Endothelial cell of umbilical vein (primary cell): ENCODE measurements at regions not wholly inside any gene's neighbourhood (a gene's known extent, or its start where the extent isn't known, plus 50 kb on each side); places are given as distances from the start of the nearest gene placed in this dataset.

Experiments used
- BruUV-seq: library from RNA; stranded (reverse); fragments of 400-500 nt; replicated peaks from 2 replicates; lab custom pipeline; 2021; lab: Mats Ljungman, UMichigan
- CTCF ChIA-PET: fragments of 300-600, 350-600 bp; sonication (Branson Sonifier 250); formaldehyde crosslinking; loops from one replicate; lab custom pipeline; 2021; ENCODE audit warnings: antibody characterized with exemption, inconsistent platforms; lab: Charles Lee
- POLR2A ChIA-PET: fragments of 300-600, 350-600 bp; sonication (Branson Sonifier 250); formaldehyde crosslinking; loops from one replicate; lab custom pipeline; 2021; ENCODE audit warnings: antibody characterized with exemption, inconsistent platforms; lab: Charles Lee
- DNase-seq: peaks from one replicate; pipeline ENCODE4 v3.0.0-alpha.2; 2011; ENCODE audit warnings: low read depth, low spot score
- FAIRE-seq: peaks from 2 replicates; lab custom pipeline; 2011; peaks lifted over from hg19 to GRCh38; lab: Jason Lieb, UNC
- H2AFZ ChIP-seq: 2 replicates; pipeline ENCODE4 v1.6.0; 2012; ENCODE audit warnings: low read depth, low read length, control low read depth, inconsistent platforms
- H3K27ac ChIP-seq: 2 replicates; pipeline ENCODE4 v1.5.1; 2011; ENCODE audit warnings: low read depth, mild to moderate bottlenecking, control low read depth, low read length, moderate library complexity; ENCODE audit not compliant: insufficient read depth
- H3K27me3 ChIP-seq, 2 experiments: 2 replicates each; pipeline versions ENCODE4 v1.6.0 to v1.6.1; 2011; ENCODE audit warnings: low read length in 2 of 2, mixed read lengths in 1 of 2; ENCODE audit not compliant: control insufficient read depth in 2 of 2, insufficient read depth in 2 of 2
- H3K36me3 ChIP-seq, 2 experiments: 2 replicates in 1 of 2; 3 replicates in 1 of 2; pipeline ENCODE4 v1.5.1; 2011; ENCODE audit warnings: low read length in 2 of 2, mild to moderate bottlenecking in 1 of 2, moderate library complexity in 1 of 2; ENCODE audit not compliant: control insufficient read depth in 2 of 2, insufficient read depth in 2 of 2; ENCODE audit errors: extremely low read depth in 1 of 2
- H3K4me1 ChIP-seq: 3 replicates; pipeline ENCODE4 v1.5.1; 2011; ENCODE audit warnings: mild to moderate bottlenecking, low read length; ENCODE audit not compliant: control insufficient read depth, insufficient read depth; ENCODE audit errors: extremely low read depth
- H3K4me2 ChIP-seq: 2 replicates; pipeline ENCODE4 v1.6.1; 2011; ENCODE audit warnings: low read length, control low read depth, mixed read lengths; ENCODE audit not compliant: insufficient read depth
- H3K4me3 ChIP-seq, 3 experiments: fragments of 200-600 bp in 1 of 3; sonication (generic), shearing (Covaris generic) in 1 of 3; replicated peaks in 1 of 3; 2 replicates each; pipeline ENCODE4 v1.5.1; 2011 to 2016; ENCODE audit warnings: control low read depth in 3 of 3, low read length in 3 of 3, mild to moderate bottlenecking in 2 of 3, inconsistent platforms in 1 of 3, low read depth in 1 of 3, moderate library complexity in 1 of 3; ENCODE audit not compliant: insufficient read depth in 1 of 3
- H3K79me2 ChIP-seq: 2 replicates; pipeline ENCODE4 v1.6.0; 2012; ENCODE audit warnings: low read length, inconsistent platforms; ENCODE audit not compliant: control insufficient read depth, insufficient read depth
- H3K9ac ChIP-seq: replicated peaks from 2 replicates; pipeline ENCODE3; 2011; ENCODE audit warnings: low read length, control low read depth; ENCODE audit not compliant: insufficient read depth; ENCODE audit errors: extremely low read depth
- H3K9me1 ChIP-seq: replicated peaks from 3 replicates; pipeline ENCODE4 v1.6.0; 2011; ENCODE audit warnings: mild to moderate bottlenecking, low read length; ENCODE audit not compliant: control insufficient read depth, insufficient read depth; ENCODE audit errors: extremely low read depth
- H3K9me3 ChIP-seq: replicated peaks from 2 replicates; pipeline ENCODE4 v1.5.1; 2012; ENCODE audit warnings: low read length, inconsistent platforms; ENCODE audit not compliant: control insufficient read depth, insufficient read depth
- H4K20me1 ChIP-seq: replicated peaks from 2 replicates; pipeline ENCODE3; 2011; ENCODE audit warnings: mild to moderate bottlenecking, low read length; ENCODE audit not compliant: control insufficient read depth, insufficient read depth; ENCODE audit errors: extremely low read depth
- EZH2 ChIP-seq: IDR thresholded peaks from 2 replicates; pipeline ENCODE4 v1.6.1; 2012; ENCODE audit warnings: borderline replicate concordance, low read depth, mild to moderate bottlenecking, moderate library complexity, low read length, inconsistent platforms; ENCODE audit not compliant: severe bottlenecking
- FOS ChIP-seq: IDR thresholded peaks from 2 replicates; pipeline ENCODE4 v1.6.1; 2011; ENCODE audit warnings: mild to moderate bottlenecking, low read length, moderate library complexity, borderline replicate concordance; ENCODE audit not compliant: insufficient read depth
- GATA2 ChIP-seq: IDR thresholded peaks from 2 replicates; pipeline ENCODE4 v1.7.0; 2011; ENCODE audit warnings: low read depth, mild to moderate bottlenecking, moderate library complexity, mixed read lengths, low read length; ENCODE audit not compliant: insufficient read length, insufficient read depth
- JUN ChIP-seq: IDR thresholded peaks from 2 replicates; pipeline ENCODE4 v1.6.1; 2011; ENCODE audit warnings: borderline replicate concordance, low read depth; ENCODE audit not compliant: insufficient read length, insufficient read depth
- MYC ChIP-seq: IDR thresholded peaks from one replicate; pipeline ENCODE4 v1.6.1; 2011; ENCODE audit warnings: mild to moderate bottlenecking, low read depth, low read length
- POLR2A ChIP-seq: IDR thresholded peaks from 2 replicates; pipeline ENCODE4 v1.6.1; 2012; ENCODE audit warnings: low read depth, mild to moderate bottlenecking, control low read depth, low read length
- POLR2AphosphoS5 ChIP-seq: IDR thresholded peaks from 2 replicates; pipeline ENCODE4 v1.6.1; 2012; ENCODE audit warnings: low read depth, mild to moderate bottlenecking, control low read depth, low read length, moderate library complexity; ENCODE audit not compliant: insufficient read depth
- dilution Hi-C: fragments of 300-500 bp; cut with MboI; formaldehyde crosslinking; loops from one replicate; pipeline ENCODE4 v1.15.0; 2019; ENCODE audit warnings: low sequenced_read_pairs; ENCODE audit not compliant: extremely low pct_ligation_motif_present
- intact Hi-C: fragments of 100-400 bp; cut with micrococcal nuclease; formaldehyde crosslinking; loops from one replicate; pipeline ENCODE4 v1.10.0; 2022
- TF ChIP-seq, protein P1 (sequence below): IDR thresholded peaks from 2 replicates; pipeline ENCODE4 v1.6.1; 2011; ENCODE audit not compliant: insufficient read depth, insufficient read length
- TF ChIP-seq, protein P2 (sequence below), 2 donors: IDR thresholded peaks; 1 replicate in 1 of 2; 2 replicates in 1 of 2; pipeline ENCODE4 v1.5.1; 2011; ENCODE audit warnings: low read length in 2 of 2, mild to moderate bottlenecking in 2 of 2, moderate library complexity in 2 of 2, control low read depth in 1 of 2, inconsistent platforms in 1 of 2, low read depth in 1 of 2; ENCODE audit not compliant: insufficient read depth in 1 of 2; ENCODE audit errors: extremely low read depth in 1 of 2

DNA sequence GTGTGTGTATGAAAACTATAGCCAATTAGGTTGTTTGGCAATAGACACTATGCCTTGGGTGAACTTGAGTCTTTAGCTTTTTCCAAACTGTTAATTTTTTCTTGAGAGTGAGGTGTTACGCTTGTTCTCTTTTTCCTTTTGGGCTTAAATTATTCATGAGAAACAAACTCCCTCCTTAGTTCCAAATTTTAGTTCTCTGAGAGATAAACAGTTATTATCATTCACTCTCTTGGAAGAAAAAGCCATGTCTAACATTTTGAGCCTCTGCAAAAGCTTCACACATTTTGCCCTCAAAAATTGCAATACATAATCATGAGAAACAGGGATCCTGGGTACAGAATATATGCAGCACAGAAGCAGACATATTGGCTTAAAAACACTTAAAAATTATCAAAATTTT, 1353.9 kb upstream of the MAP3K7 start:
- H3K4me2 ChIP-seq, result no peak overlapping the region
- no peak overlapping the region for H2AFZ ChIP-seq
- intact Hi-C loops (no loop called here), dilution Hi-C loops (no loop called here)
- H3K9me3 ChIP-seq, result no peaks in the 10 kb centered on the region
- H3K4me1 ChIP-seq, result no peaks in the 10 kb centered on the region
- no peaks in the 10 kb centered on the region for H3K79me2 ChIP-seq
- ChIA-PET CTCF (no interaction called here), POLR2A (no interaction called here)
- H3K27me3 ChIP-seq, result no peaks in the 10 kb centered on the region
- H3K36me3 ChIP-seq, result no peaks in the 10 kb centered on the region
- H3K9me1 ChIP-seq, result no peaks in the 10 kb centered on the region
- DNase-seq, result no peak
- no peak overlapping the region for H3K9ac ChIP-seq
- no peak for FAIRE-seq
- no peak overlapping the region for H3K27ac ChIP-seq
- H3K4me3 ChIP-seq, result no peak overlapping the region
- H4K20me1 ChIP-seq, result no peaks in the 10 kb centered on the region
- BruUV-seq, result no TSS peak
- TF ChIP-seq JUN, result no peak
- TF ChIP-seq POLR2AphosphoS5, result no peak
- no peak for TF ChIP-seq GATA2
- TF ChIP-seq FOS, result no peak
- TF ChIP-seq MYC, result no peak

DNA sequence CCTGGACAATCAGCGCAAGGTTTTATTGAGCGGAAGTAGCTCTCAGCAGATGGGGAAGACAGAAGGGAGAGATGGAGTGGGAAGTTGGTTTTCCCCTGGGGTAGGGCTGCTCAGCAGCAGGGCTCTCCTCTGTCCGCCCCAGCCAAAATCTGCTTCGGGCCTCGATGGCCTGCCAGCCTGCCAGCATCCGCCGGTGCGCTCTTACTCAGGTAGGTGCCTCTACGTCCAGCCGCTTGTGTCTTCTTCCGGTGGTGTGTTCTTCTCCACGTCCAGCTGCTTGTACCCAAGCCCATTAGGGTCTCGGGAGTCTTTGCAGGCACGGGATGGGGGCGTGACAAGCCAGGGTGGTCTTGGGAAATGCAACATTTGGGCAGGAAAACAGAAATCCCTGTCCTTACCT, 1340.0 kb upstream of the MAP3K7 start:
- no peaks in the 10 kb centered on the region for H3K4me1 ChIP-seq
- CTCF ChIA-PET, result no interaction called here
- FAIRE-seq, result no peak
- no peak overlapping the region for H3K4me2 ChIP-seq
- H3K9me1 ChIP-seq, result no peaks in the 10 kb centered on the region
- H2AFZ ChIP-seq, result no peak overlapping the region
- H3K79me2 ChIP-seq, result no peaks in the 10 kb centered on the region
- H4K20me1 ChIP-seq, result no peaks in the 10 kb centered on the region
- H3K9me3 ChIP-seq, result no peaks in the 10 kb centered on the region
- intact Hi-C loops (no loop called here), dilution Hi-C loops (no loop called here)
- H3K27ac ChIP-seq, result no peak overlapping the region
- TF ChIP-seq FOS (no peak), POLR2AphosphoS5 (no peak), EZH2 (no peak), MYC (no peak), GATA2 (no peak), JUN (no peak), POLR2A (no peak)
- TF ChIP-seq, protein P1, sequence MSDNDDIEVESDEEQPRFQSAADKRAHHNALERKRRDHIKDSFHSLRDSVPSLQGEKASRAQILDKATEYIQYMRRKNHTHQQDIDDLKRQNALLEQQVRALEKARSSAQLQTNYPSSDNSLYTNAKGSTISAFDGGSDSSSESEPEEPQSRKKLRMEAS, result no peak
- TF ChIP-seq, protein P2, sequence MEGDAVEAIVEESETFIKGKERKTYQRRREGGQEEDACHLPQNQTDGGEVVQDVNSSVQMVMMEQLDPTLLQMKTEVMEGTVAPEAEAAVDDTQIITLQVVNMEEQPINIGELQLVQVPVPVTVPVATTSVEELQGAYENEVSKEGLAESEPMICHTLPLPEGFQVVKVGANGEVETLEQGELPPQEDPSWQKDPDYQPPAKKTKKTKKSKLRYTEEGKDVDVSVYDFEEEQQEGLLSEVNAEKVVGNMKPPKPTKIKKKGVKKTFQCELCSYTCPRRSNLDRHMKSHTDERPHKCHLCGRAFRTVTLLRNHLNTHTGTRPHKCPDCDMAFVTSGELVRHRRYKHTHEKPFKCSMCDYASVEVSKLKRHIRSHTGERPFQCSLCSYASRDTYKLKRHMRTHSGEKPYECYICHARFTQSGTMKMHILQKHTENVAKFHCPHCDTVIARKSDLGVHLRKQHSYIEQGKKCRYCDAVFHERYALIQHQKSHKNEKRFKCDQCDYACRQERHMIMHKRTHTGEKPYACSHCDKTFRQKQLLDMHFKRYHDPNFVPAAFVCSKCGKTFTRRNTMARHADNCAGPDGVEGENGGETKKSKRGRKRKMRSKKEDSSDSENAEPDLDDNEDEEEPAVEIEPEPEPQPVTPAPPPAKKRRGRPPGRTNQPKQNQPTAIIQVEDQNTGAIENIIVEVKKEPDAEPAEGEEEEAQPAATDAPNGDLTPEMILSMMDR (IDR thresholded peaks at IDR 0.05; ENCODE audit: extremely low read depth in 1 of 2, insufficient read depth in 1 of 2, low read depth in 1 of 2, low read length in 2 of 2), result no peak
- DNase-seq, result no peak
- no peaks in the 10 kb centered on the region for H3K36me3 ChIP-seq
- BruUV-seq, result no TSS peak
- POLR2A ChIA-PET, result no interaction called here
- H3K4me3 ChIP-seq, result no peak overlapping the region
- H3K9ac ChIP-seq, result no peak overlapping the region
- H3K27me3 ChIP-seq, result no peaks in the 10 kb centered on the region
